Small intestine (tissue), 7 donors: ENCODE measurements at regions not wholly inside any gene's neighbourhood (a gene's known extent, or its start where the extent isn't known, plus 50 kb on each side); places are given as distances from the start of the nearest gene placed in this dataset.

Experiments
- DNase-seq, 2 donors: peaks; one replicate each; pipeline versions ENCODE4 v3.0.0 to v3.0.0-alpha.2; 2013
- FAIRE-seq: peaks from 2 replicates; lab custom pipeline; 2012; peaks lifted over from hg19 to GRCh38; lab: Jason Lieb, UNC
- H3K27ac ChIP-seq, 3 donors: one replicate each; pipeline ENCODE4 v1.5.1; 2013; ENCODE audit warnings: low read length in 2 of 3, mild to moderate bottlenecking in 2 of 3, control low read depth in 1 of 3, inconsistent platforms in 1 of 3, low read depth in 1 of 3, moderate library complexity in 1 of 3
- H3K27me3 ChIP-seq, 3 donors: one replicate each; pipeline ENCODE4 v1.6.1; 2013; ENCODE audit warnings: low read length in 3 of 3, inconsistent platforms in 1 of 3; ENCODE audit not compliant: control insufficient read depth in 3 of 3, insufficient read depth in 3 of 3
- H3K36me3 ChIP-seq, 3 donors: one replicate each; pipeline ENCODE4 v1.6.1; 2013; ENCODE audit warnings: low read length in 3 of 3, inconsistent platforms in 1 of 3, low read depth in 1 of 3, mild to moderate bottlenecking in 1 of 3, moderate library complexity in 1 of 3; ENCODE audit not compliant: control insufficient read depth in 3 of 3, insufficient read depth in 2 of 3
- H3K4me1 ChIP-seq, 3 donors: one replicate each; pipeline ENCODE4 v1.6.1; 2013; ENCODE audit warnings: low read length in 2 of 3, inconsistent platforms in 1 of 3, low read depth in 1 of 3, mild to moderate bottlenecking in 1 of 3, moderate library complexity in 1 of 3; ENCODE audit not compliant: control insufficient read depth in 3 of 3, insufficient read depth in 2 of 3
- H3K4me3 ChIP-seq, 3 donors: one replicate each; pipeline ENCODE4 v1.5.1; 2013; ENCODE audit warnings: low read length in 3 of 3, control low read depth in 1 of 3, inconsistent platforms in 1 of 3, low read depth in 1 of 3, mild to moderate bottlenecking in 1 of 3, moderate library complexity in 1 of 3
- H3K9me3 ChIP-seq, 2 donors: one replicate each; pipeline ENCODE4 v1.6.1; 2013; ENCODE audit warnings: low read depth in 1 of 2, low read length in 1 of 2; ENCODE audit not compliant: control insufficient read depth in 2 of 2, insufficient read depth in 1 of 2
- WGBS, 3 donors: extraction: QIAGEN DNeasy Blood & Tissue Kit; methylation state at CpG; one replicate each; pipeline ENCODE4 v1.1.7; 2013; 5-methylcytosine and 5-hydroxymethylcytosine counted together
- donor health status: healthy with polysubstance abuse.
- donor health status: control.
- donor health status: control.
- donor health status: Bipolar disorder and iron deficiency.
- donor health status: healthy.

GRCh38 chr5:161152415-161152940 lies 300.5 kb upstream of the ATP10B start:
- no peaks in the 10 kb centered on the region for H3K36me3 ChIP-seq
- no peak for DNase-seq
- no peaks in the 10 kb centered on the region for H3K27me3 ChIP-seq
- no peaks in the 10 kb centered on the region for H3K9me3 ChIP-seq
- no peaks in the 10 kb centered on the region for H3K4me1 ChIP-seq
- 76 to 93% (median 79%) methylated on average over 2 of the region's 2 CpGs for WGBS, 3 donors
- FAIRE-seq, result no peak
- H3K27ac ChIP-seq, result no peak overlapping the region
- no peak overlapping the region for H3K4me3 ChIP-seq

- Histone ChIP-seq H3K4me3 (no peak overlapping the region), H3K4me1 (no peaks in the 10 kb centered on the region), H3K27ac (no peak overlapping the region), H3K36me3 (no peaks in the 10 kb centered on the region), H3K27me3 (no peaks in the 10 kb centered on the region), H3K9me3 (no peaks in the 10 kb centered on the region)
- FAIRE-seq, result no peak
- DNase-seq, result no peak
- 79% methylated on average over 2 of the region's 2 CpGs for WGBS, 3 donors
Observed at GRCh38 chr5:161150441-161150988, 298.5 kb upstream of the ATP10B start.

DNA sequence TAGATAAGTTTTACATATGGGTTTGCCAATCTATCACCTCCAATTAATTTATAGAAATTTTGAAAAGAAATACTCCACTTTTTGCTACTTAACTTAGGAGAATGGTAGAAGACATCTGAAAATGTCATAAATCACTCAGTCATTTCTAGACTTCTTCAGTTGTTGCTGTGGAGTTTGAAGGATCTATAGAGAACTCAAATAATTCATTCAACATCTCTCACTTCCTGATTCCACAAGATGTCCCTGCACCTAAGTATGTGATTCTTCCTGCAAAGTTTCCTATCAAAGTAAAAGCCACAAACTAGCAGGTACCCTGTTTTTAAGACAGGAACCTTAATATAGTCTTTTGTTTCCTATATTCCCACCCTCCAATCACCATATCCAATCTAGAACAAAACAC lies 297.1 kb upstream of the ATP10B start:
- DNase-seq (no peak), FAIRE-seq (no peak)
- H3K9me3 ChIP-seq, result no peaks in the 10 kb centered on the region
- H3K27me3 ChIP-seq, result no peaks in the 10 kb centered on the region
- H3K27ac ChIP-seq, result no peak overlapping the region
- H3K4me1 ChIP-seq, result no peaks in the 10 kb centered on the region
- no peak overlapping the region for H3K4me3 ChIP-seq
- no peaks in the 10 kb centered on the region for H3K36me3 ChIP-seq

- no peak for FAIRE-seq
- WGBS, 3 donors, result 67 to 89% (median 83%) methylated on average over 2 of the region's 2 CpGs
Observed at GRCh38 chr5:161138751-161139455, 286.9 kb upstream of the ATP10B start.

GRCh38 chr5:161134956-161135355 lies 282.9 kb upstream of the ATP10B start:
- Histone ChIP-seq H3K27me3 (no peaks in the 10 kb centered on the region), H3K4me3 (no peak overlapping the region), H3K4me1 (no peaks in the 10 kb centered on the region), H3K27ac (no peak overlapping the region), H3K36me3 (no peaks in the 10 kb centered on the region), H3K9me3 (no peaks in the 10 kb centered on the region)
- no peak for DNase-seq
- FAIRE-seq, result no peak
- 66 to 77% (median 73%) methylated on average over 5 of the region's 5 CpGs for WGBS, 3 donors

More at GRCh38 chr5:161138751-161139455, 286.9 kb upstream of the ATP10B start:
- Histone ChIP-seq H3K4me3 (no peak overlapping the region), H3K9me3 (no peaks in the 10 kb centered on the region), H3K27ac (no peak overlapping the region), H3K4me1 (no peaks in the 10 kb centered on the region), H3K27me3 (no peaks in the 10 kb centered on the region), H3K36me3 (no peaks in the 10 kb centered on the region)
- DNase-seq, result no peak

DNA sequence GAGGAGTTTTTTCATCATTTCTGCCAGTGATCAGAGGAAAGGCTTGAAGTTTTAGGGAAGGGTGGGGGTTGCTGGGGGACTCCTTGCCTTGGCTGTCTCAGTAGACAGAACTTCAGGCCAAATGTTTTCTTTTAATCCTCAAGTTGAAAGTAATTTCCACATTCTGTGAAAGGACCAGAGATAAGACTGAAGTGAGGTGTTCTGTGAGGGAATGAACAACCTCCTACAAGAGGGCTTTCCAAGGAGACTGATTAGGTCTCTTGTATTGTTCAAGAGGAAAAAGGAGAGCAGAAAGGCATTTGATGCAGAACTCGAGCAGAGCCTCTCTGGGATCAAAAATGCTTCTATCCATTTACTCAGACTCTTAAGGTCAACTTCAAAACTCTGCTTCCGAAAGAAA lies 282.1 kb upstream of the ATP10B start:
- Histone ChIP-seq H3K4me3 (no peak overlapping the region), H3K27me3 (no peaks in the 10 kb centered on the region), H3K36me3 (no peaks in the 10 kb centered on the region), H3K4me1 (no peaks in the 10 kb centered on the region), H3K9me3 (no peaks in the 10 kb centered on the region), H3K27ac (no peak overlapping the region)
- 54 to 87% (median 73%) methylated on average over 2 of the region's 2 CpGs for WGBS, 3 donors
- DNase-seq (no peak), FAIRE-seq (no peak)

DNA sequence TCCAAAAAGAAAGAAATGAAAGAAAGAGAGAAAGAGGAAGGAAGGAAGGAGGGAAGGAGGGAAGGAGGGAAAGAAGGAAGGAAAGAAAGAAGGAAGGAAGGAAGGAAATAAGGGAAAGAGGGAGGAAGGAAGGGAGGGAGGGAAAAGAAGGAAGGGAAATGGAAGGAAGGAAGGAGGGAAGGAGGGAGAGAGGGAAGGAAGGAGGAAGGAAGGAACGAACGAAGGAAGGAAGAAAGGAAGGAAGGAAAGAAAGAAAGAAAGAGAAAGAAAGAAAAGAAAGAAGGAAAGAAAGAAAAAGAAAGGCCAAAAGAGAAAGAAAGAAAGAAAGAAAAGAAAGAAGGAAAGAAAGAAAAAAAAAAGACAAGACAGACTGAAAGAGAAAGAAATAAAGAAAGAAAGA lies 263.9 kb upstream of the ATP10B start:
- FAIRE-seq, result no peak
- DNase-seq, result no peak
- Histone ChIP-seq H3K36me3 (no peaks in the 10 kb centered on the region), H3K4me1 (no peaks in the 10 kb centered on the region), H3K27ac (no peak overlapping the region), H3K9me3 (no peaks in the 10 kb centered on the region), H3K27me3 (no peaks in the 10 kb centered on the region), H3K4me3 (no peak overlapping the region)
- WGBS, 3 donors, result 80 to 91% (median 91%) methylated on average over 2 of the region's 2 CpGs

GRCh38 chr5:161112371-161112770 lies 260.4 kb upstream of the ATP10B start:
- Histone ChIP-seq H3K4me3 (no peak overlapping the region), H3K4me1 (no peaks in the 10 kb centered on the region), H3K27me3 (no peaks in the 10 kb centered on the region), H3K9me3 (no peaks in the 10 kb centered on the region), H3K36me3 (no peaks in the 10 kb centered on the region), H3K27ac (no peak overlapping the region)
- 68 to 86% (median 79%) methylated on average over 1 of the region's 1 CpG for WGBS, 3 donors
- DNase-seq (no peak), FAIRE-seq (no peak)
